Chondrocyte (in vitro differentiated cells): ENCODE measurements at regions not wholly inside any gene's neighbourhood (a gene's known extent, or its start where the extent isn't known, plus 50 kb on each side); places are given as distances from the start of the nearest gene placed in this dataset.

Experiments used
- DNase-seq: peaks from one replicate; pipeline ENCODE4 v3.0.0; 2021; ENCODE audit warnings: mixed read lengths, low spot score
- H3K27ac Mint-ChIP-seq: one replicate; pipeline ENCODE4 v1.8.0; 2021; ENCODE audit warnings: mild to moderate bottlenecking, moderate library complexity, mixed read lengths; ENCODE audit not compliant: unreplicated experiment
- H3K27me3 Mint-ChIP-seq: 2 replicates; pipeline ENCODE4 v1.8.0; 2021; ENCODE audit warnings: low read depth, mixed read lengths
- H3K36me3 Mint-ChIP-seq: 2 replicates; pipeline ENCODE4 v1.8.0; 2021; ENCODE audit warnings: low read depth, mixed read lengths
- H3K4me1 Mint-ChIP-seq: 2 replicates; pipeline ENCODE4 v1.8.0; 2021; ENCODE audit warnings: low read depth, mild to moderate bottlenecking, mixed read lengths
- H3K4me3 Mint-ChIP-seq: one replicate; pipeline ENCODE4 v1.8.0; 2021; ENCODE audit warnings: mild to moderate bottlenecking, moderate library complexity, mixed read lengths; ENCODE audit not compliant: unreplicated experiment
- H3K9me3 Mint-ChIP-seq: 2 replicates; pipeline ENCODE4 v1.8.0; 2021; ENCODE audit warnings: low read depth, mixed read lengths
- TF ChIP-seq, protein P1 (sequence below): fragments of 200-600 bp; sonication (generic); IDR thresholded peaks from 2 replicates; pipeline ENCODE4 v1.5.0; 2021; ENCODE audit warnings: antibody characterized with exemption, mild to moderate bottlenecking, moderate library complexity

DNA sequence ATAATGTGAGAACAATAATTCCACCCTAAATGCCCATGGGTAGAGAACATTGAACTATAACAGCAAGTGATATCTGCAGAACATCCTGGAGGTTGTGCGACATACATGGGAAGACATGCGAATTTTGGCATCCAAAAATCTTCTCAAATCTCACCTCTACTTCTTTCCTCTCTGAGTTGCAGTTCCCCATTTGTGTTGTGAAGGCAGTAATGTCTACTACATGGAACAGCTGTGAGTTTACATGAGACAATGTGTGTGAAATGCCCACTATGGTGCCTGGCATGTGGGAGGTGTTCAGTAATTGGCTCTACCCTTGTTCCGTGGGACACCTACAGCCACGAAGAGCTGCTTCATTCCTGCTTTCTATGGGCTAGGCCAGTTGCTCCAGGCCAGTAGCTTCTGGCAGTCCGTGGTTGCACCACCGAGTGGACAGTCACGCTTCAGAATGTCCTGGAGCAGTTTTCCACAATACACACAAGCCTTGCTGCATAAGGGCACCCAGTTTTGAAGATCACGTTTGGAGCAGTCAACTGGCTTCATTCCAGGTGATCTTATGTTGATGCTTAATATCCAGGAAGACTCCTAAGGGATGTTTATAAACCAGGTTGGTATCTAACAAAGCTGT lies 297.7 kb downstream of the DEPDC1B start:
- peaks cover 10% of the 10 kb centered on the region for H3K4me1 Mint-ChIP-seq
- H3K27me3 Mint-ChIP-seq, result no peaks in the 10 kb centered on the region
- no peak overlapping the region for H3K4me3 Mint-ChIP-seq
- H3K27ac Mint-ChIP-seq, result no peak overlapping the region
- H3K9me3 Mint-ChIP-seq, result no peaks in the 10 kb centered on the region
- no peak for DNase-seq
- H3K36me3 Mint-ChIP-seq, result peaks cover 4% of the 10 kb centered on the region
- TF ChIP-seq, protein P1, sequence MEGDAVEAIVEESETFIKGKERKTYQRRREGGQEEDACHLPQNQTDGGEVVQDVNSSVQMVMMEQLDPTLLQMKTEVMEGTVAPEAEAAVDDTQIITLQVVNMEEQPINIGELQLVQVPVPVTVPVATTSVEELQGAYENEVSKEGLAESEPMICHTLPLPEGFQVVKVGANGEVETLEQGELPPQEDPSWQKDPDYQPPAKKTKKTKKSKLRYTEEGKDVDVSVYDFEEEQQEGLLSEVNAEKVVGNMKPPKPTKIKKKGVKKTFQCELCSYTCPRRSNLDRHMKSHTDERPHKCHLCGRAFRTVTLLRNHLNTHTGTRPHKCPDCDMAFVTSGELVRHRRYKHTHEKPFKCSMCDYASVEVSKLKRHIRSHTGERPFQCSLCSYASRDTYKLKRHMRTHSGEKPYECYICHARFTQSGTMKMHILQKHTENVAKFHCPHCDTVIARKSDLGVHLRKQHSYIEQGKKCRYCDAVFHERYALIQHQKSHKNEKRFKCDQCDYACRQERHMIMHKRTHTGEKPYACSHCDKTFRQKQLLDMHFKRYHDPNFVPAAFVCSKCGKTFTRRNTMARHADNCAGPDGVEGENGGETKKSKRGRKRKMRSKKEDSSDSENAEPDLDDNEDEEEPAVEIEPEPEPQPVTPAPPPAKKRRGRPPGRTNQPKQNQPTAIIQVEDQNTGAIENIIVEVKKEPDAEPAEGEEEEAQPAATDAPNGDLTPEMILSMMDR, result no peak

DNA sequence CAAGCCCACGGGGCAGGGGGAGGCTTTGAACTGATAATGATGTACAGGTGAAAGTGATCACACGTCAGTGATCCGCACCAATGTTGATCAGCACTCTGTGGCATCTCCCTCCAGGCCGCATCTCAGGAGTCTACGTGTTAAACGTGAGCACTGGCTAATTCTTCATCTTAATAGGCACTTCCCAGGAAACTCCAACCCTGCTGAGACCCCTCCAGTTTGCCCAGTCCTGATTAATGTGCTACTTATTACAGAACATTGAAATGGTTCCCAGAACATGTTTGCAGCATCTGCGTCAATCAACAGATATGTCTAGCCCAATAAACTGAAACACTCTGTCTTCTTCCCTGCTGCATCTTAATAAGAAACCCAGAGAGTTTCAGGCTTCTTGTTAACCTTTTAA lies 298.4 kb downstream of the DEPDC1B start:
- no peak for DNase-seq
- no peak overlapping the region for H3K4me3 Mint-ChIP-seq
- H3K27ac Mint-ChIP-seq, result no peak overlapping the region
- H3K9me3 Mint-ChIP-seq, result no peaks in the 10 kb centered on the region
- H3K27me3 Mint-ChIP-seq, result no peaks in the 10 kb centered on the region
- peaks cover 10% of the 10 kb centered on the region for H3K4me1 Mint-ChIP-seq
- H3K36me3 Mint-ChIP-seq, result peaks cover 4% of the 10 kb centered on the region
- TF ChIP-seq, protein P1, result no peak

DNA sequence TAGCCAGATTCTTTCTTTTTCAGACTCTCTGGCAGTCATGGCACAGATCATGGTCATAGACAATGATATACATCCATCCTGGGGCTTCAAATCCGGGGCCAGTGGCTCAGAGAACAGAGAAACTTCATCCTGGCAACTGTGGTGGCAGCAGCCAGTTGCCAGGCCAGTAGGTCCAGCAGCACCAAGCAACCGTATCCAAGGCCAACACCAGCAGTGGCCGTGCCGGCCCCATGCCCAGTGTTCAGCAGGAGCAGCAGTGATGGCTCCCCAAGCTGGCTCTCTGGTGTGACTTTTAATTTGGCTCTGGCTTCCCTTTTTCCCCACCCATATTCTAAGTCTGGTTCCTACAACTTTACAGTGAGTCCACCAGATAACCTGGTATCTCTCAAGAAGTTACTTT lies 300.5 kb downstream of the DEPDC1B start:
- Mint-ChIP-seq H3K27ac (no peak overlapping the region), H3K4me1 (peaks cover 10% of the 10 kb centered on the region), H3K4me3 (no peak overlapping the region), H3K36me3 (peaks cover 4% of the 10 kb centered on the region), H3K9me3 (no peaks in the 10 kb centered on the region), H3K27me3 (no peaks in the 10 kb centered on the region)
- no peak for DNase-seq
- TF ChIP-seq, protein P1, result no peak

DNA sequence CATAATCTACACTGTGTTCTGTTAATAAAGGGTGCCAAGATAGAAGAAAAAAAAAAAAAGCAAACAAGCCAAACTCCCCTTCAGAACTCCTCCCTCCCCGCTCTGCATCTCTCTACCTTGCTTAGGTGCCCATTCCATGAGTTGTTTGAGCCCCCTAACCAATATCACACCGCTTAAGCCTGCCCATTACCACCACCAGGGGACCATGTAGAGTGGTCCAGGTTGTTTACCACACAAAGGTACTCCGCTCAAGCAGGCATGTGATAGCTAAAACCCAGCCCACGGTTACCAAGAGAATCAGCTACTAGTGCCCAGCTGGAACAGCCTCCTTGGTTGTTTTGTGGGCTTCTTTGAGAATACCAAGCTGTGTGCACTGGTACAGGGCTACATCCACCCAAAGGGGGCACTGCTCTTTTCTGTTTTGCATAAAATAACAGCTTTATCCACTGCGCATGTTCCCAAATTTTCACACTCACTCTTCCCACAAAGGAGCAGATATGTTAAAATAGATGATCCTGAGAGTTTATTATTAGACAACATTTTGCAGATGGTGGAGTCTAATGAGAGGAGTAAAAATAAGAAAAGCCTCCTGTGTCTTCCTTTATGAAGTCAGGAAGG lies 304.1 kb downstream of the DEPDC1B start:
- TF ChIP-seq, protein P1, result peak; percentile 34
- H3K9me3 Mint-ChIP-seq, result no peaks in the 10 kb centered on the region
- H3K4me3 Mint-ChIP-seq, result no peak overlapping the region
- H3K27ac Mint-ChIP-seq, result no peak overlapping the region
- H3K4me1 Mint-ChIP-seq, result no peaks in the 10 kb centered on the region
- no peak for DNase-seq
- H3K36me3 Mint-ChIP-seq, result no peaks in the 10 kb centered on the region
- H3K27me3 Mint-ChIP-seq, result no peaks in the 10 kb centered on the region

DNA sequence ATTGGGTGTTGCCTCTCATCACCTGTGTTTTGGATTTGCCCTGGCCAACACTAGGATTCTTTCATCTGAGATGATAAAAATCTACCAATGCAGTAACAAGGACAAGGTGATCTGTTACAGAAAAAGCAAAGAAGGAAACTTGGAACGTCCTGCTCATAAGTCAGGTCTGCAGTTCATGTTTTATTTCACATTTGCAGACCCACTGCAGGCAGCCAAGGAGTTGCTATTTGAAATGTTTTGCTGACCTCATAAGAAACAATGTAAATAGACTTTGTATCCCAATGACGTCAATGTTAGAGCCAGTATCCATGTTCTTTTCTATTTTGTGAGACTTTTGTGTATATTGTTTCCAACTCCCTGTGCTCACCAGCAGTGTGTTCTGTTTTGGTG lies 312.9 kb downstream of the DEPDC1B start:
- H3K36me3 Mint-ChIP-seq, result no peaks in the 10 kb centered on the region
- no peaks in the 10 kb centered on the region for H3K27me3 Mint-ChIP-seq
- H3K27ac Mint-ChIP-seq, result no peak overlapping the region
- peaks cover 9% of the 10 kb centered on the region for H3K4me1 Mint-ChIP-seq
- TF ChIP-seq, protein P1, result no peak
- H3K4me3 Mint-ChIP-seq, result no peak overlapping the region
- DNase-seq, result no peak
- H3K9me3 Mint-ChIP-seq, result no peaks in the 10 kb centered on the region
